ENCODE measurements at regions not wholly inside any gene's neighbourhood (a gene's known extent, or its start where the extent isn't known, plus 50 kb on each side); places are given as distances from the start of the nearest gene placed in this dataset.

DNA sequence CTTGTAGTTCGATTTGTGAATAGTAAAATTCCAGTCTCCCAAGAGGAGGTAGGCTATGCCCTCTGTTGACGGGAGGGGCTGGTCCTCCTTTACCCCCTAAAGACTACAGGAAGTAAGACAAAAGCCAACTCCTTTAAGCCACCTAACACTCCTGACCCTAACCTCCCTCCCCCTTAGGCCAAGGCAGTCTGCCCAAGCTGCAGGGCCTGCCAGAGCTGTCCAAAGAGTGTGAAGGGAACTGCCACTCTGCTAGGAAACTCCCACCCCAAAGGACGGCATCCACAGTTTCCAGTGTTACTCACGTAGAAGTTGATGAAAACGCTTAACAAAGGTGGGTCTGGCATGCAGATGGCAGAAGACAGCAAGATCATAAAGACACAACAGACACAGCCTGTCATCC lies 803.2 kb downstream of the PLA2G4A start:
- Histone ChIP-seq H3K4me3 (no peak overlapping the region), H3K9ac (ENCODE audit: insufficient read length) (no peak overlapping the region), H3K36me3 (ENCODE audit: insufficient read depth, low read length) (no peaks in the 10 kb centered on the region), H3K9me3 (ENCODE audit: low read depth, low read length) (no peaks in the 10 kb centered on the region), H3K27ac (no peak overlapping the region)
- TF ChIP-seq EZH2 (IDR thresholded peaks at IDR 0.05), result no peak
- TF ChIP-seq FOXP2 (optimal IDR thresholded peaks at IDR 0.05; ENCODE audit: control extremely low read depth, extremely low read length, insufficient read depth), result no peak
- no peak for TF ChIP-seq POLR2AphosphoS5 (IDR thresholded peaks at IDR 0.05; ENCODE audit: borderline replicate concordance, low read depth, low read length)
- no peak for DNase-seq (ENCODE audit: low read depth, low spot score)

GRCh38 chr1:187634940-187635339 lies 806.2 kb downstream of the PLA2G4A start:
- Histone ChIP-seq H3K4me3 (no peak overlapping the region), H3K36me3 (ENCODE audit: insufficient read depth, low read length) (no peaks in the 10 kb centered on the region), H3K9ac (ENCODE audit: insufficient read length) (no peak overlapping the region), H3K27ac (no peak overlapping the region), H3K9me3 (ENCODE audit: low read depth, low read length) (no peaks in the 10 kb centered on the region)
- no peak for TF ChIP-seq POLR2AphosphoS5 (IDR thresholded peaks at IDR 0.05; ENCODE audit: borderline replicate concordance, low read depth, low read length)
- TF ChIP-seq EZH2 (IDR thresholded peaks at IDR 0.05), result no peak
- TF ChIP-seq FOXP2 (optimal IDR thresholded peaks at IDR 0.05; ENCODE audit: control extremely low read depth, extremely low read length, insufficient read depth), result no peak
- DNase-seq (ENCODE audit: low read depth, low spot score), result no peak

DNA sequence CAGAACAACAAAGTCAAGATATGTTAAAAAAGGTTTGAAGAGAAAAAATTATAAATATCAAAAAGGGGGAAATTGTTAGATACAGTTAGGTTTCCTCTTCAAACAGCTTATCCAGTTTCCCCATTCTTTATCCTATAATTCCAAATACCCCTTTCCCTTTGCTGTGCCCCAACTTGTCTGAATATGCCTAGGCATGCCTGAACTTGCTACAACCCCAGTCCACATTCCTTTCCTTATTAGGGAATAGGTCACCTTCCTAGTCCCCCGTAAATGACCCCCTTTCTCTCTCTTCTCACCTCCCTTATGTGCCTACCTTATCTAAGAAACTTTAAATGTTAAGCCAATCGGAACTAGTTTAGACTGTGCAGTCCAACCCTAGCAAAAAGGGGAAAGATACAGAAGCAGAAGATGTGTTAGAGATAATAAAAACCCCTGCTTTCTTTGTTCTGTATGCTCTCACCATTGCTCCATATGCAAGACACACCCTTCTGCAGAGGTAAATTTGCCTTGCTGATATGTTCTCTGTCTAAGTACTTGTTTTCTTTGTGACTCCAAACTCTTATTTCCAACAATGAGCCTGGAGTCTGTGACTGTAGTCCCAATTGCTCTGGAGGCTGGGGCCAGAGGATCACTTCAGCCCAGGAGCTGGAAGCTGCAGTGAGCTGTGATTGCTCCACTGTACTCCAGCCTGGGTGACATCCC lies 810.1 kb downstream of the PLA2G4A start:
- Histone ChIP-seq H3K9me3 (ENCODE audit: low read depth, low read length) (no peaks in the 10 kb centered on the region), H3K4me3 (no peak overlapping the region), H3K36me3 (ENCODE audit: insufficient read depth, low read length) (no peaks in the 10 kb centered on the region), H3K27ac (no peak overlapping the region), H3K9ac (ENCODE audit: insufficient read length) (no peak overlapping the region)
- TF ChIP-seq FOXP2 (optimal IDR thresholded peaks at IDR 0.05; ENCODE audit: control extremely low read depth, extremely low read length, insufficient read depth) (no peak), POLR2AphosphoS5 (IDR thresholded peaks at IDR 0.05; ENCODE audit: borderline replicate concordance, low read depth, low read length) (no peak), EZH2 (IDR thresholded peaks at IDR 0.05) (no peak)
- DNase-seq (ENCODE audit: low read depth, low spot score), result no peak

- DNase-seq (ENCODE audit: low read depth, low spot score), result no peak
- H3K4me3 ChIP-seq, result no peak overlapping the region
- no peak overlapping the region for H3K27ac ChIP-seq
- no peak for TF ChIP-seq EZH2 (IDR thresholded peaks at IDR 0.05)
- TF ChIP-seq POLR2AphosphoS5 (IDR thresholded peaks at IDR 0.05; ENCODE audit: borderline replicate concordance, low read depth, low read length), result no peak
- no peak for TF ChIP-seq FOXP2 (optimal IDR thresholded peaks at IDR 0.05; ENCODE audit: control extremely low read depth, extremely low read length, insufficient read depth)
- no peaks in the 10 kb centered on the region for H3K9me3 ChIP-seq (ENCODE audit: low read depth, low read length)
- no peak overlapping the region for H3K9ac ChIP-seq (ENCODE audit: insufficient read length)
- H3K36me3 ChIP-seq (ENCODE audit: insufficient read depth, low read length), result no peaks in the 10 kb centered on the region
Measured at GRCh38 chr1:187641015-187641414, 812.3 kb downstream of the PLA2G4A start.

DNA sequence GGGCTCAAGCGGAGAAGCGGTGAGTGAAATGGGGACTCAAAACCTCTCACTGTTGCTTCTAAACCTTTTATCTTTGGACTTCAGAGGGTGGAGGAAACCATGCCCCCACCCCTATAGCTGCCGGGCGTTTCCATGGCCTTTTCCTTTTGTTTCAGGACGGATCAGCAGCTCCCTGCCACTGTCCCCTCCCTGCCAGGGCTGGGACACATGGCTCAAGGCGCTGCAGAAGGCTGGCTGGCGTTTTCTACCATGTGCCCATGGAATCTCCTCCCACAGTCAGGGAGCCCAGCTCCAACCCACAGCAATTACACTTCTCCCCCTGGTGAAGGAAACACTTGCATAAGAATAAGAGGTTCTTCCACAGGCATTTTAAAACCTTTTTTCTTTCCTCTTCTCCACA lies 812.7 kb downstream of the PLA2G4A start:
- Histone ChIP-seq H3K4me3 (no peak overlapping the region), H3K9ac (ENCODE audit: insufficient read length) (no peak overlapping the region)
- no peak for DNase-seq (ENCODE audit: low read depth, low spot score)

DNA sequence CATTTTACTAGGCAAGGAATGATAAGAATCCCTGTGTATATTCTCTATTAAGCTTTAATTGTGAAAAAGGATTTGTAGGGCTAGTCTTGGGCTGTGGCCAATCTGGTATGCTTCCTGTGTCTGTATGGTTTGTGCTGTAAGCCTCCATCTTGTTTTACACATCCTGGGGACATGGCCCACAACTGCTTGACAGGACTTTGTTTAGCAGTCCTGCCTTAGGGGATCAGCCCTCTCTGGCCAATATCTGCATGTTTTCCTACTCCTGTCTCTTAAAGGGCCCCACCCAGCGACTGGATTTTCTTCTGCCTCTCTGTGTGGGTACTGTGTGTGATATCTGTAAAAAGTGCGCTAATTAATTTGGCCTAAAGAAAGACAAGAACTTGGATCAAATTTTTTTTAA lies 813.2 kb downstream of the PLA2G4A start:
- TF ChIP-seq POLR2AphosphoS5 (IDR thresholded peaks at IDR 0.05; ENCODE audit: borderline replicate concordance, low read depth, low read length), result no peak
- no peak for TF ChIP-seq FOXP2 (optimal IDR thresholded peaks at IDR 0.05; ENCODE audit: control extremely low read depth, extremely low read length, insufficient read depth)
- TF ChIP-seq EZH2 (IDR thresholded peaks at IDR 0.05), result no peak
- DNase-seq (ENCODE audit: low read depth, low spot score), result no peak
- Histone ChIP-seq H3K9me3 (ENCODE audit: low read depth, low read length) (no peaks in the 10 kb centered on the region), H3K27ac (no peak overlapping the region), H3K4me3 (no peak overlapping the region), H3K9ac (ENCODE audit: insufficient read length) (no peak overlapping the region), H3K36me3 (ENCODE audit: insufficient read depth, low read length) (no peaks in the 10 kb centered on the region)

More for the DNA sequence above, 812.7 kb downstream of the PLA2G4A start:
- H3K9me3 ChIP-seq (ENCODE audit: low read depth, low read length), result no peaks in the 10 kb centered on the region
- H3K36me3 ChIP-seq (ENCODE audit: insufficient read depth, low read length), result no peaks in the 10 kb centered on the region
- TF ChIP-seq EZH2 (IDR thresholded peaks at IDR 0.05), result no peak
- no peak for TF ChIP-seq FOXP2 (optimal IDR thresholded peaks at IDR 0.05; ENCODE audit: control extremely low read depth, extremely low read length, insufficient read depth)
- no peak for TF ChIP-seq POLR2AphosphoS5 (IDR thresholded peaks at IDR 0.05; ENCODE audit: borderline replicate concordance, low read depth, low read length)
- H3K27ac ChIP-seq, result no peak overlapping the region

DNA sequence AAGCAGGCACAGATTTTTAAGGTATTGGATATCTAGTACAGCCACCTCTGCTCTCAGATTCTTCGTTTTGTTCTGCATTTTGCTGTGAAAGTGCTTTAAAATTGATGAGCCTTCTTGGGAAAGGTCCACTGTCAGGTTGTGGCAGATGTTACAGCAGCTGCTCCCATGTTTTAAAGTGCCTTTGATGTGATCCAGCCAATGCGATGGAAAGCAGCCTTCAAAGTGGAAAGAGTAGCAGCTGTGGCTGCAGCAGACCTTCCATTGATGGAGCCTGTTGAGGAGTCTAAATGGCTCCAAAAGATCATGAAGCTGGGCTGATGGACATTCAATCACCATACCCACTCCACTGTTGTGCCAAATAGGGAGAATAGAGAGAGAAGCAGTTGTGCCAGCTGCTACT lies 816.9 kb downstream of the PLA2G4A start:
- H3K9ac ChIP-seq (ENCODE audit: insufficient read length), result no peak overlapping the region
- no peaks in the 10 kb centered on the region for H3K36me3 ChIP-seq (ENCODE audit: insufficient read depth, low read length)
- no peak for TF ChIP-seq POLR2AphosphoS5 (IDR thresholded peaks at IDR 0.05; ENCODE audit: borderline replicate concordance, low read depth, low read length)
- TF ChIP-seq EZH2 (IDR thresholded peaks at IDR 0.05), result no peak
- no peak for TF ChIP-seq FOXP2 (optimal IDR thresholded peaks at IDR 0.05; ENCODE audit: control extremely low read depth, extremely low read length, insufficient read depth)
- H3K9me3 ChIP-seq (ENCODE audit: low read depth, low read length), result no peaks in the 10 kb centered on the region
- no peak for DNase-seq (ENCODE audit: low read depth, low spot score)
- H3K27ac ChIP-seq, result no peak overlapping the region
- H3K4me3 ChIP-seq, result no peak overlapping the region

- Histone ChIP-seq H3K9me3 (ENCODE audit: low read depth, low read length) (no peaks in the 10 kb centered on the region), H3K4me3 (no peak overlapping the region), H3K9ac (ENCODE audit: insufficient read length) (no peak overlapping the region), H3K27ac (no peak overlapping the region), H3K36me3 (ENCODE audit: insufficient read depth, low read length) (no peaks in the 10 kb centered on the region)
- no peak for TF ChIP-seq FOXP2 (optimal IDR thresholded peaks at IDR 0.05; ENCODE audit: control extremely low read depth, extremely low read length, insufficient read depth)
- no peak for DNase-seq (ENCODE audit: low read depth, low spot score)
Measured at GRCh38 chr1:187646536-187647107, 817.9 kb downstream of the PLA2G4A start.

DNA sequence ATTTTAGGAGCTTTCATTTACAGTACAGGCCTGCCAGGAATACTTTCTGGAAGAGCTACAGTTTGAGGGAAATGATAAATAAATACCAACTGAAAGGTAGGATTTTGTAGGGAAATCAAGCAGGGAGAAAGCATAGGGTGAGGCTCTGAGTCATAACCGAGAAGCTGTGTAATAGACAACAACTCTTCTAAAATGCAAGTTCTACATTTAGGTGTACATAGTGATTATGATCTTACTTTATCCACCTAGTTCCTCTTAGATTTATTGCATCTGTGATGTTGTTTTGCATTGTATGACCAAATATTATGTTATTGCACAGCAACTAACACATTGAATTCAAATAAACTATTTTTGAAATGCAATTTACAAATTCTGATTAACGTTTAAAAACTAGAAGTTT lies 819.3 kb downstream of the PLA2G4A start:
- H3K36me3 ChIP-seq (ENCODE audit: insufficient read depth, low read length), result no peaks in the 10 kb centered on the region
- TF ChIP-seq EZH2 (IDR thresholded peaks at IDR 0.05) (no peak), POLR2AphosphoS5 (IDR thresholded peaks at IDR 0.05; ENCODE audit: borderline replicate concordance, low read depth, low read length) (no peak), FOXP2 (optimal IDR thresholded peaks at IDR 0.05; ENCODE audit: control extremely low read depth, extremely low read length, insufficient read depth) (no peak)
- H3K27ac ChIP-seq, result no peak overlapping the region
- H3K4me3 ChIP-seq, result no peak overlapping the region
- DNase-seq (ENCODE audit: low read depth, low spot score), result no peak
- H3K9me3 ChIP-seq (ENCODE audit: low read depth, low read length), result no peaks in the 10 kb centered on the region
- H3K9ac ChIP-seq (ENCODE audit: insufficient read length), result no peak overlapping the region

All from SK-N-MC (cell line).